Non-pigmented ciliary epithelial cell (primary cell): ENCODE measurements at regions not wholly inside any gene's neighbourhood (a gene's known extent, or its start where the extent isn't known, plus 50 kb on each side); places are given as distances from the start of the nearest gene placed in this dataset.

Experiments
- DNase-seq: peaks from one replicate; pipeline ENCODE4 v3.0.0-alpha.2; 2010; ENCODE audit warnings: low read depth

DNA sequence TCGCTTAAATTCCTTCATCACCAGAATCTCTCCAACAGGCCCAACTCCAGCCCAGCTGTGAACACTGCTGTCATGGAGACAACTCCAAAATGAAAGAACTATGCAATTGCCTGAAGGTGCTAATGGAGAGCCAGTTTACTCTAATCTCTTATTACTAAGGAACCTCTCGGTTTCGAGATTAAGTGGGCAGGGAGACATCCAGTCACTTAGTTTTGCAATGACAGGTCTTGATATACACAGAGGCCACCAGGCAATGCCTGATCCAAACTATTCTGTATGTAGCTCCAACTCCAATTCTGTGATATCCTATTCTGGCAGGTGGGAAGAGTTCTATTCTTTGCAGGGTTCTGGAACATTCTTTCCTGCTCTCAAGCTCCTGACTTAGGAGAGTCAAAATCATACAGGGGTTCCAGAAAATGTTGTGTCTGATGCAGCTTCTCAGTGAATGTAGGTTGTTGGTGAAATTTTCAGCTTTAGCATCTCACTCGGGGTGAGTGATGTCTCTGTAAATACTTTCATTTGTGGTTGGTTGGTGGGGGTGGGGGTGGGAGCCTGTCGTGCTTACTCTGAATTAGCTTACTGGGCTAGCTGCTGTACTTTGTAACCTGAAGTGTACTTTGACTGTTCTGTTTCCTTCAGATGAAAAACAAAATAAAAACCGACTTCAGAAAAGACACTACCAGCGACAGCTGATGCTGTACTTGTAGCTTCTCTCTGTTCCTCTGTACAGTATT is 170.9 kb downstream of the PALM2AKAP2 start:
- no peak for DNase-seq

DNA sequence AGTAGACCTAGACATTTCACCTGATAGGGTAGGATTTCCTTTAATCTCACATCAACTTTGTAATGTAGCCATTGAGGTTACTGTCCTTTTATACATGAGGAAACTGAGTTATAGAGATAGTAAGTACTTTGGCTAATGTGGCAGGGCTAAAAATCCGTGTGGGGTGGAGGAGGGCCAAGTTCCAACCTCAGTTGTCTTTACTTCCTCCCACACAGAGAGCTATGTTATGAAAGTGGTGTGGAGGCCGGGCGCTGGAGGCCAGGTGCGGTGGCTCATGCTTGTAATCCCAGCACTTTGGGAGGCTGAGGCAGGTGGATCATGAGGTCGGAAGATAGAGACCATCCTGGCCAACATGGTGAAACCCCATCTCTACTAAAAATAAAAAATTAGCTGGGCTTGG is 173.3 kb downstream of the PALM2AKAP2 start:
- DNase-seq = no peak

DNA sequence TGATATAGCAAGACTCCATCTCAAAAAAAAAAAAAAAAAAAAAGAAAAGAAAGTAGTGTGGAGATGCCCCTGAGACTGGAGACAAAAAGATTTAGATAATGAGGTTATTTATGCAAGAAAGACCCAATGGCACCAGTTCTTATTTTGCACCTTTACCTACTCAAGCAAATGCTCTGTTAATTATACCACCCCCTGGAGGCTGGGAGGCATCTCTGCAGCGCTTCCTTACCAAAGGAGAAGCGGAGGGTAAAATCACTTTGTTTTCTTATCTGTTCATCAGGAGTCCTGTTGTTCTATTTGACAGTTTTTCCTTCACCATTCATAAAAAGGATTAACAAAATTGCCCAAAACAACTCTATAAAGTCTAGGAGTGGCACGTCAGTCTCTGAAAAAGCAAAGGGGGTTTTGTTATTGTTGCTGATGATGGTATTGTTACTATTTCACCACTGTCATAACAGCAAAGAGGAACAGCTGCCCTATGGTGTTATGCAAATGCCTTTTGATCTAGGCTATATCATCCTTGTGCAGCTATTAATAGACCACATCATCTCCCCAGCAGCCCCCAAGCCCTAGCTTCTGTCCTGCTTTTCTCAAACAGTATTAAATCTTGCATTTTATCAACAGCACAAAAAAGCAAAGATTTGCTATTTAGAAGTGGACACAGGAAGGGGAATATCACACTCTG is 174.0 kb downstream of the PALM2AKAP2 start:
- no peak for DNase-seq

DNA sequence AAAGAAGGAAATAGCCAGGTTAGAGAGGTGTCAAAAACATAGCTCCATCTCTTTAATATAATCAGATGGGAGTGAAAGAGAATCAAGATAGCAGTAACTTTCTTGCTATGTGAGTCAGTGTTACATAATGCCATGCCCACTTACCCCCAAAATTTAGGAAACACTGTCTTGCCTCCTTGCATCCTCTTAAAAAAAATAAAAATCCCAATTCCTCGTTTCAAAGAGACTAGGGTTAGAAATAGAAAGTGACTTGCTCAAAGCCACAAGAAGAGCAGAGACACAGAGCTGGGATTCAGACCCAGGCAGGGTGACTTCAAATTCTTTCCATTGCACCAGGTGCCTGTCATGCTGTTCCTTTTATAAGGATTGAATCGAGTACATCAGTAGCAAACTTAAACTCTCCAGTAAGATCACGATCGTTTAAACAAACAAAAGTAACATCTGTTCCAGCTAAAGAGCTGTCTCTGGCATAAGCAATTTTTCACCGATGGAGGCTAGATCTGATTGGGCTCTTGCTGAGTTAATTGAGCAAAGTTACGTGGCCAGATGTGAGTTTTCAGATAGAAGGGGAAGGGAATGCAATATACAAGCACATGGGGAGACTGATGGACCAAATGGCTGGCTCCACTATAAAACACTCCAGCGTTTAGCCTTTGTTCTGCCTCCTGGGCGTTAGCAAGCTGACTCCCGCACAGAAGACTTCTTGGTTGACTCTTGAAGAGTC is 176.9 kb downstream of the PALM2AKAP2 start:
- DNase-seq = no peak

DNA sequence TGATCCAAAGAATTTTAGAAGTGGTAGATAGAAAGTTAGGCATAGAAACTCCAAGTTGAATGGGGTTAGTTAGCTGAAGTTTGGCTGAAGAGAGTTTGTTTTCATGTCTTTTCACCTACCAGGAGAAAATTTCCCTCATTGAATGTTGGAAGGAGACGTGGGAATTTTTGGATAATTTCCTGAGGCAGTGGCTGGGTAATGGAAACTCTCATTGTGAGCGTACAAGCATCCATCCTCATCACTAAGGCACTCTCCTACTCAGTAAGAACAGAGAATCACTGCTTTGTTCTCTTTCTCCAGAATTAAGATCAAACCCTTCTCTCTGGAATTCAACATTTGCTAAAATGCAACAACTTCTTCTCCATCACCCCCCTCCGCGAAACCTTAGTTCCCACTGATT is 179.7 kb downstream of the PALM2AKAP2 start:
- no peak for DNase-seq

DNA sequence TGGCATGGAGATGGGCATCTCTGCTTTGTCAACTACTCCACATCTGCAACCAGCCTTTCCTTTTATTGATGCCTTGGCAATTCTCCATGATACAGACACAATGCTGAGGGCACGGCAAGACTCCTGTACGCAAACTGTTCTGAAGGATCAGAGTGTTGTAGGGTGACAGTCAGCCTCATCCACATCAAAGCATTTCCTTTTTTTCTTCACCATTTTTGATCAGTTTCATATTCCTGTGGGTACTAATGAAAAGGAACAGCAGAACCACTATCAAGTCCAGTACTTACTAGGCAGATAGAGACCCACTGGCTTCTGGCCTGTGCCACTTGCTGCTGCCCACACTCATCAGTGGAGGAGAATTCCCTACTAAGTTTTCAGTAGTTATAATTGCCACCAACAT is 181.6 kb downstream of the PALM2AKAP2 start:
- no peak for DNase-seq

DNA sequence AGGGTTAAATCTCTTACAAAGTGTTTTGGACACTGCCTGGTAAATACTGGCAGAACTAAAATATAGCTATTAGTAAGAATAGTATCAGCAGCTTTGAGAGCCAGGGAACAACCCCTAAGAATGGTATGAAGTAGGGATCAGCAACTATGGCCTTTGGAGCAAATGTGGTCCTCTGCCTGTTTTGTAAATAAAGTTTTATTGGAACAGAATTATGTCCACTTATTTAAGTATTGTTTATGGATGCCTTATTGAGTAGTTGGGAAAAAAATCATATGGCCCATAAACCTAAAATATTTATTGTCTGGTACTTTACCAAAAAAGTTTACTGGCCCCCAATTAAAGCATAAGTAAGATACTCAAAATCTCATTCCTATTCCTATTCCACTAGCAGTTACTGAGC is 182.2 kb downstream of the PALM2AKAP2 start:
- no peak for DNase-seq

DNA sequence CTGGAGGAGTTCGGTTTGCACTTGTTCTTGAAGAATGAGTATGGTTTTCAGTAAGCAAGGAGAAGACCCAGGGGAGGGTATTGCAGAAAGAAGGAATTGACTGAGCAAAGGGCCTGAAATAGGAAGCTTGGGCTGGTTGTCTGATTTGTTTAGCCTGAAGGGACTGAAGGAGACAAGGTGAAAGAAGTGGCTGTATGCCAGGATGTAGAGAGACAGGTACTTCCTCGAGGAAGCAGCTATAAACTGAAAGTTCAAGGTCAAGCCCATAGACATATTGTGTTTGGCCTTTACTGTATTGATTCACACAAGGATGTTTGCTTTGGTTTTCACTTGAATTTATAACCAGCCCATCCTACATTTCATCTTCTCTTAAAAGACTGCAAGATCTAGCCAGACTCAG is 183.1 kb downstream of the PALM2AKAP2 start:
- no peak for DNase-seq

DNA sequence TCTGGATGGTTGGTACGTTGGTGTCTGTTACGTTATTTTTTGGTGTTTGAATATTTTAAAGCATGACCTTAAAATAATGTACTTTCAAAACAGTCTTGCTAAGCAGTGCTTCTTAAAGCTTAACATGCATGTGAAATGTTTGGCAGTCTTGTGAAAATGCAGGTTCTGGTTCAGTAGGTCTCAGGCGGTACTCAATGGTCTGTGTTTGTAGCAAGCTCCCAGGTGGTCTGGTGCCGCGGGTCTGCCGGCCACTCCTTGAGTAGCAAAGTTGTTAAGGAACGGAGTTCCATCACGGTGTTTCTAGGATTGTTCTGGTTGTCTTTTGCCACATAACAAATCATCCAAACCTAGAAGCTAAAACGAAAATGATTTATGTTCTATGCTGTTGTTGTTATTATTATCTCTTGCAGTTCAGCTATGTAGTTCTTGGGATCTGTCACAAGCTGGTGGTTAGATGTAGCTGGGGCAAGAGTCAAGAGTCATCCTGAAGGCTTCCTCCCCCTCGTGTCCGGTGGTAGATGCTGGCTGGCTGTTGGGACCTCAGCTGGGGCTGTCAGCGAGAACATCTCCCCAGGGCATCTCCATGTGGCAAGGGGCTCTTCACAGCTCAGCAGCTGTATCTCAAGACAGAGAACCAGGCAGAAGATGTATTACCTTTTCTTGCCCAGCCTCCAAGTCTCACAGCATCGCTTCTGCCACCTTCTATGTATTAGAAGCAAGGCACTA is 186.8 kb downstream of the PALM2AKAP2 start:
- DNase-seq = no peak

DNA sequence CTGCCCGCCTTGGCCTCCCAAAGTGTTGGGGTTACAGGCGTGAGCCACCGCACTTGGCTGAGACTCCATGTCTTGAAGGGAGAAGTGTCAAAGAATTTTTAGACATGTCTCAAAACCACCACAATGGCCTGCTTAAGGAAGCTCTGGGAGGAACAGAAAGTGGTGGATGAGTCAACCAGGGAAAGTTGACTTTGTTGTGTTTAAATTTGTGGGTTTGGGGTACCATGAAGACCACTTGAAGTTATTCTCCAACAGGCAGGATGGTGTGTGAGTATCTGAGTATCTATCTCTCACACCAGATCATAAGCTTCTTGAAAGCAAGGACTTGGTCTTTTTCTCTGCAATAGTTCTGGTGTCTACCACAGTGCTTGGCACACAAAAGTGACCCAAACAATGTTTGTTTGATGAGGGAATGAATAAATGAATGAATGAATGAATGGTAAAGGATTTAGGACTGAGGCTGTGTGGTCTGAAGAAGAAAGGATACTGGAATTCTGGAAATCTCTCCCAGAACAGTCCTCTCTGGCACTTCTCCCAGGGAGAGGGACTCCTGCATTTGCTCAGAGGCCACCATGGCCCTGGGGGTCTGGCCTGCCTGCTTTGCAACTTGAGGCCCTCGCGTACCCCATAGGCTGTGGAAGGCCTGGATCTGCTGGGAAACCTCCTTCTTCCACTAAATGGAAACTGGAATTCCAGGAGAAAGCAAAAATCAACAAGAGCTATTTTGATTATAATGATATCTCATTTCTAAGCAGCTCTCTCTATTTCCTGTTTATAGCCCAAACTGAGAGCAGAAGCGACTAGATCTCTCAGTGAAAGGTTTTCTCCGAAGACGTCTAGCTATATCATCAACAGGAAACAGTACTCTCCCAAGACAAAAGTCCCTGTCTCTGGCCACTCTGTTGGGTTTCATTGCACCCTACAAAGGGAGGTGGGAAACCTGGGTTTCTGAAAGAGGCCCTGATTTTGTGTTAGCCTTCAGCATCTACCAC is 187.9 kb downstream of the PALM2AKAP2 start:
- DNase-seq = no peak

DNA sequence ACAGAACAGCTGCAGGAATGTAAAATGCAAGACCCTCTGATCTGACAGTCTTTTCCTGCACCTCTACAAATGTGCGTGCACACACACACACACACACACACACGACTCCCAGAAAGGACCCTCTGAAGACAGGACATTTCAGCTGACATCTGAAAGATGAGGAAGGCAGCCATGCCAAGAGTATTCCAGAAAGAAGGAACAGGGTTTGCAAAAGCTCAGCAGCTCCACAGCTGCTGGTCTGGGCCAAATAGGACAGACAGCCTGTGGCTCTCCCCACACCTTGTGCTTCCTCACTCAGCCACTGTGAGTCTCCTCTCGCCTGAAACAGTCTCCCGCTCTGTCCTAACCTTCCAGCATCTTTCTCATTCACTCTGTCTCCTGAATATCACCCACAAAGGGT is 189.0 kb downstream of the PALM2AKAP2 start:
- no peak for DNase-seq

DNA sequence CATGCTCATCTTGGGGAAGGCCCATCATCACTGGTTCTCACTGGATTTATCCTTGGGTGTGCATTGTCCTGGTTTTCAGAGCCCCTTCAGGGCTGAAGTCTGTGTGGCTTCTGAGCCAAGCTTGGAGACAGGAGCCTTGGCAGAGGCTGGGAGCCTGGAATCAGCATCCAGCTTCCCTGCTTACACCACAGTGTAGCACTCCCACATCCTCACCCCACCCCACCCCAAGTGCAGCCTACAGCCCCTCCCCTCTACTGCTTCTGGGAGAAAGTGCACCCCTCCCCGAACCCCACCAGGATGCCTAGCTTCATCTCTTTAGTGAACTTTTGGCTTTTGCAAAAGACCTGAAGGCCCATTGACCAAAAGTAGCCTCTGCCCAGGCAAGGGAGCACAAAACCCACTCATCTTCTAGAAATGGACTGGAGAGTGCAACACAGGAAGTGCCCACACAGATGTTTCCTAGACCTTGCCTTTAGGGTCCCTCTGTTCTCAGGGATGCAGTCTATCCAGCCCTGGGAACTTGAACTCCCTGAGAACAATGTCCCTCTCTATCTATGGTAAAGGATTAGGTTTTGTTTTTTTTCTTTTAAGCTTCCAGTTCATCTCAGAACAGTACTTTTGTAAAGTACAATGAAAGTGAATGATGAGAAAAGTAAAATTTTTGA is 189.7 kb downstream of the PALM2AKAP2 start:
- DNase-seq = no peak

DNA sequence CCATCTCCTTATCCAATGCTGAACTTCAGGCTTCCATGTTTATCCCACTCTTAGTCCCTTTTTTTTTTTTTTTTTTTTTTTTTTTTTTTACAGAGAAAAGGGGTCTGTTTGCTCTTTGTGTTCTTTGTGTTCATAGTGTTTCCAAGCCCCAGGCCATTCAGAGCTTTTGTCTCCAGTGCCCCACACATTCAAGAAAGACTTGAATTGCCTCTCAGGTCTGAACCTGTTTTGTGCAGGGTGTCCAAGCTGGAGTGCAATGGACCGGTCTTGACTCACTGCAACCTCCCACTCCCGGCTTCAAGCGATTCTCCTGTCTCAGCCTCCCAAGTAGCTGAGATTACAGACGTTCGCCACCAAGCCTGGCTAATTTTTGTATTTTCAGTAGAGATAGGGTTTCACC is 191.2 kb downstream of the PALM2AKAP2 start:
- DNase-seq = no peak

DNA sequence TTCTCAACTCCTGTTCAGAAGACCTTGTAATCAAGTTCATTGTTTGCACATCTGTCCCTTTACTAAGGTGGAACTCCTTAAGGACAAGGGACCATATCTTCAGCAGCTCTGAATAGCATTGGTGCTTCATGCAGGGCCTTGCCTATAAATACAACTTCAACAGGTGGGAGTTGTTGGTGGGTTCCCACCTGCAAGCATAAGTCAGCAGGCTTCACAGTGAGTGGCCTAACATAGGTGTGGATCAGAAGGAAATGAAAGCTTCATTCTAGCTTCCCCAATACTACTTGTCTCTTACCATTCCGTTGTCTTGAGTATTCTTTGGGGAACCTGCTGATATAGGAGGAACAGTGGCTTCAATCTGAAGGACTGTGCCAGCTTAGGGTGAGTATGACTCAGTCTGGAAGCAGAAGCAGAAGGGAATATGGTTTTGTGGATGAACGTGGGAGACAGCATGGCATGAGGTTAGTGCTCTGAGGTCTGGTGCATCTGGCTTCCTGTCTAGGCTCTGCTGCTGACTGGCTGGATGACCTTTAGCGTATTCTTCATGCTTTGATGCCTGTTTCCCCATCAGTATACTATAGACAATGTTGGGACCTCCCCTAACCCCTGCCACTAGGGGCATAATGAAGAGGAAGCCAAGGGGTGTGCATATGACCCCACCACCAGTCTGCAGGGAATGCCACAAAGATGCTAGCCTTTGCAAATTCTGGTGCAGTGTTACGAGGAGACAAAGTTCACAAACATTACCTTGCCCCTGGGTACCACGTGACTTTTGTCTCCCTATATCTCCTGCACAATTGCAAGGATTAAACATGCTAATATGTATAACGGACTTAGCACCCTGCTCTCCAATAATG is 192.3 kb downstream of the PALM2AKAP2 start:
- DNase-seq = no peak

DNA sequence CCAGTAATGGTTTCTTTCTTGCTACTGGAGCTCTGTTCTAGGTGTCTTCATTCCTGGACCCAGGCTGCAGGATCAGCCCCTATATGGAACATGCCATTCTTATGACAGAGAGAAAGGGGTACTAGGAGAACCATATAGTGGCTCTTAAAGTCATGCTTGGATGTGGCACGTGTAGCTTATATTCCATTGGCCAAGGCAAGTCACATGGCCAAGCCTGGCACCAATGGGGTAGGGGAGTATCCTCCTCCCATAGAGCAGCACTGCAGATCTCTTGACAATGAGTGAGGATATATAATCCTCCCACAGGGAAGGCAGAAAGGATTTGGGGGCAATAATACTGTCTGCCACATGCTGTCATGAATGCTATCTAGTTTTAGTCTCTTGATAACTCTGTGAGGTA is 193.3 kb downstream of the PALM2AKAP2 start:
- DNase-seq = no peak

DNA sequence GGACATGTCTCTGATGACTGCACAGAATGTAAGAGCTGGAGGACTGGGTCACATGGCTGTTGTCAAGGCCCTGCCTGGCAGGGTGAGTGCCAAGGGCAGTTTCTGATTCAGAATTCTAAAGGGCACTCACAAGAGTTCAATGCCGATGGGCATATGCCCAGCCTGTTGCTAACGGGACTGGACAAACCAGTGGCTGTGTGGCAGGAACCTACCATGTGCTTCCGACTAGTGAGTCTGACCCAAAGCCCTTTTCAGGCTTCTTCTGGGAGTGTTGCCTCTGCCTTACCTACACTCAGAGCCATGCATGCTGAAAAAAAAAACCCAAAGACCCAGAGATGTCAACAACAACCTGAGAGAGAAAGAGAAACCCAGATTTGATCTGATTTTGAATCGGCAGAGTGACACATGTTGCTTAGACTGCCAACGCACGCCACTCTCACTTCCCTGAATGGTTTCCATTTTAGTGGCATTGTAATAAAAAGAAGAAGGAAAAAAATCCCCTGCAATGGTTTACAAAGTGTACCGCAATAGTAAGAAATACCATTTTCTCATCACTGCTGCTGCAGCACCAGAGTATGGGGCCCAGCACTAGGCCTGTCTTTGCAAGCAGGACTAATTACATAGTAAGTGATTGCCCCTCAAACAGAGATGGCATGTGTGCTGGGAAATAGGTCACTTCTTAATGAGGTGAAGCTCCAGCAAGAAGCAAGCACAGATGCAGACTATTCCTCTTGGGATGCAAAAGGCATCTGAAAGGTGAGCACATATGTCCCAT is 194.3 kb downstream of the PALM2AKAP2 start:
- no peak for DNase-seq

DNA sequence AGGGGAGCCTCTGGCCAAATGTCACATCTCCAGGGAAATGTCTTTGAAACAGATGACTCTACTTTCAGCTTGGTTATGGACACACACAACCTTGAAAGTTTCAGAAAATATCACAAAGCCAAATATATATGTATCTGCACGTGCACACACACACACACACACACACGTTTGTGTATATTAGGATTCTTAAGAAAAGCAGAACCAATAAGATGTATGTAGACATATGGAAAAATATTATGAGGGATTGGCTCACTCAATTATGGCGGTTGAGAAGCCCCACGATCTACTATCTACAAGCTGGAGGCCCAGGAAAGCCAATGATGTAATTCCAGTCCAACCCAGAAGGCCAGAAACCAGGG is 194.9 kb downstream of the PALM2AKAP2 start:
- no peak for DNase-seq

DNA sequence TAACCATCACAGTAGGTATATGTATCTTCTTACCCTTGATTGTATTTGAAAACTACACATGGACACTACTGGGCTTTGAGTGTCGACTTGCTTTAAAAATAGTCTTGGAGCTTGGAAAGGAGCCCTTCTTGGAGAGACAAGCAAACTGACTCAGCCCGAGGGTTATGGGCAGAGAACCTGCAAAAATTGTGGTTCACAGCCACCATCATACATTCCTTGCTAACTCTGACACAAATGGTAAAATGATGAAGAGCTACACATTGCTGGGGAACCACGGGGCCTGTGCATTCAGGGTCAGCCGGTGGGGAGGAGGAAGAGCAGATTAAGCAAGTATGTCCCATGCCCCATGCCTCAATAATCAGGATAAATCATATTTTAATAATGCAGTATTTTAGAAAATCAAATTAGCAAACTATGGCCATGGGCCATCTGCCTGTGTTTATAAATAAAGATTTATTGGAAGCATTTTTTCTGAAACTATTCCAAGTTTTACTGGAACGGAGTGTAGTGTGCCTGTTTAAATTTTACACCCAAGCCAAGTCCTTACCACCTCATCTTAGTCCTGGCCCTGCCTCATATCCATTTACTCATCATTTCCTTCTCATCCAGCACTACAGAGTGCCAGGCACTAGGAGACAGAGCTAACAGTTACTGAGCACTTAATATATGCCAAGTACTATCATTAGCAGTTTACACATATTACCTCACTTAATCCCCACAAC is 195.7 kb downstream of the PALM2AKAP2 start:
- DNase-seq = no peak
